Endothelial cell of umbilical vein (primary cell): ENCODE measurements at regions not wholly inside any gene's neighbourhood (a gene's known extent, or its start where the extent isn't known, plus 50 kb on each side); places are given as distances from the start of the nearest gene placed in this dataset.

Source experiments
- BruUV-seq: library from RNA; stranded (reverse); fragments of 400-500 nt; replicated peaks from 2 replicates; lab custom pipeline; 2021; lab: Mats Ljungman, UMichigan
- CTCF ChIA-PET: fragments of 300-600, 350-600 bp; sonication (Branson Sonifier 250); formaldehyde crosslinking; loops from one replicate; lab custom pipeline; 2021; ENCODE audit warnings: antibody characterized with exemption, inconsistent platforms; lab: Charles Lee
- POLR2A ChIA-PET: fragments of 300-600, 350-600 bp; sonication (Branson Sonifier 250); formaldehyde crosslinking; loops from one replicate; lab custom pipeline; 2021; ENCODE audit warnings: antibody characterized with exemption, inconsistent platforms; lab: Charles Lee
- DNase-seq: peaks from one replicate; pipeline ENCODE4 v3.0.0-alpha.2; 2011; ENCODE audit warnings: low read depth, low spot score
- FAIRE-seq: peaks from 2 replicates; lab custom pipeline; 2011; peaks lifted over from hg19 to GRCh38; lab: Jason Lieb, UNC
- H2AFZ ChIP-seq: 2 replicates; pipeline ENCODE4 v1.6.0; 2012; ENCODE audit warnings: low read depth, low read length, control low read depth, inconsistent platforms
- H3K27ac ChIP-seq: 2 replicates; pipeline ENCODE4 v1.5.1; 2011; ENCODE audit warnings: low read depth, mild to moderate bottlenecking, control low read depth, low read length, moderate library complexity; ENCODE audit not compliant: insufficient read depth
- H3K27me3 ChIP-seq, 2 experiments: 2 replicates each; pipeline versions ENCODE4 v1.6.0 to v1.6.1; 2011; ENCODE audit warnings: low read length in 2 of 2, mixed read lengths in 1 of 2; ENCODE audit not compliant: control insufficient read depth in 2 of 2, insufficient read depth in 2 of 2
- H3K36me3 ChIP-seq, 2 experiments: 2 replicates in 1 of 2; 3 replicates in 1 of 2; pipeline ENCODE4 v1.5.1; 2011; ENCODE audit warnings: low read length in 2 of 2, mild to moderate bottlenecking in 1 of 2, moderate library complexity in 1 of 2; ENCODE audit not compliant: control insufficient read depth in 2 of 2, insufficient read depth in 2 of 2; ENCODE audit errors: extremely low read depth in 1 of 2
- H3K4me1 ChIP-seq: 3 replicates; pipeline ENCODE4 v1.5.1; 2011; ENCODE audit warnings: mild to moderate bottlenecking, low read length; ENCODE audit not compliant: control insufficient read depth, insufficient read depth; ENCODE audit errors: extremely low read depth
- H3K4me2 ChIP-seq: 2 replicates; pipeline ENCODE4 v1.6.1; 2011; ENCODE audit warnings: low read length, control low read depth, mixed read lengths; ENCODE audit not compliant: insufficient read depth
- H3K4me3 ChIP-seq, 3 experiments: fragments of 200-600 bp in 1 of 3; sonication (generic), shearing (Covaris generic) in 1 of 3; replicated peaks in 1 of 3; 2 replicates each; pipeline ENCODE4 v1.5.1; 2011 to 2016; ENCODE audit warnings: control low read depth in 3 of 3, low read length in 3 of 3, mild to moderate bottlenecking in 2 of 3, inconsistent platforms in 1 of 3, low read depth in 1 of 3, moderate library complexity in 1 of 3; ENCODE audit not compliant: insufficient read depth in 1 of 3
- H3K79me2 ChIP-seq: 2 replicates; pipeline ENCODE4 v1.6.0; 2012; ENCODE audit warnings: low read length, inconsistent platforms; ENCODE audit not compliant: control insufficient read depth, insufficient read depth
- H3K9ac ChIP-seq: replicated peaks from 2 replicates; pipeline ENCODE3; 2011; ENCODE audit warnings: low read length, control low read depth; ENCODE audit not compliant: insufficient read depth; ENCODE audit errors: extremely low read depth
- H3K9me1 ChIP-seq: replicated peaks from 3 replicates; pipeline ENCODE4 v1.6.0; 2011; ENCODE audit warnings: mild to moderate bottlenecking, low read length; ENCODE audit not compliant: control insufficient read depth, insufficient read depth; ENCODE audit errors: extremely low read depth
- H3K9me3 ChIP-seq: replicated peaks from 2 replicates; pipeline ENCODE4 v1.5.1; 2012; ENCODE audit warnings: low read length, inconsistent platforms; ENCODE audit not compliant: control insufficient read depth, insufficient read depth
- H4K20me1 ChIP-seq: replicated peaks from 2 replicates; pipeline ENCODE3; 2011; ENCODE audit warnings: mild to moderate bottlenecking, low read length; ENCODE audit not compliant: control insufficient read depth, insufficient read depth; ENCODE audit errors: extremely low read depth
- EZH2 ChIP-seq: IDR thresholded peaks from 2 replicates; pipeline ENCODE4 v1.6.1; 2012; ENCODE audit warnings: borderline replicate concordance, low read depth, mild to moderate bottlenecking, moderate library complexity, low read length, inconsistent platforms; ENCODE audit not compliant: severe bottlenecking
- FOS ChIP-seq: IDR thresholded peaks from 2 replicates; pipeline ENCODE4 v1.6.1; 2011; ENCODE audit warnings: mild to moderate bottlenecking, low read length, moderate library complexity, borderline replicate concordance; ENCODE audit not compliant: insufficient read depth
- GATA2 ChIP-seq: IDR thresholded peaks from 2 replicates; pipeline ENCODE4 v1.7.0; 2011; ENCODE audit warnings: low read depth, mild to moderate bottlenecking, moderate library complexity, mixed read lengths, low read length; ENCODE audit not compliant: insufficient read length, insufficient read depth
- JUN ChIP-seq: IDR thresholded peaks from 2 replicates; pipeline ENCODE4 v1.6.1; 2011; ENCODE audit warnings: borderline replicate concordance, low read depth; ENCODE audit not compliant: insufficient read length, insufficient read depth
- MAX ChIP-seq: IDR thresholded peaks from 2 replicates; pipeline ENCODE4 v1.6.1; 2011; ENCODE audit not compliant: insufficient read depth, insufficient read length
- MYC ChIP-seq: IDR thresholded peaks from one replicate; pipeline ENCODE4 v1.6.1; 2011; ENCODE audit warnings: mild to moderate bottlenecking, low read depth, low read length
- dilution Hi-C: fragments of 300-500 bp; cut with MboI; formaldehyde crosslinking; loops from one replicate; pipeline ENCODE4 v1.15.0; 2019; ENCODE audit warnings: low sequenced_read_pairs; ENCODE audit not compliant: extremely low pct_ligation_motif_present
- intact Hi-C: fragments of 100-400 bp; cut with micrococcal nuclease; formaldehyde crosslinking; loops from one replicate; pipeline ENCODE4 v1.10.0; 2022

- Histone ChIP-seq H3K79me2 (no peaks in the 10 kb centered on the region), H3K4me3 (no peak overlapping the region), H3K36me3 (no peaks in the 10 kb centered on the region), H2AFZ (no peak overlapping the region), H3K27me3 (no peaks in the 10 kb centered on the region), H4K20me1 (no peaks in the 10 kb centered on the region), H3K4me1 (no peaks in the 10 kb centered on the region), H3K27ac (no peak overlapping the region), H3K9me3 (no peaks in the 10 kb centered on the region), H3K9me1 (no peaks in the 10 kb centered on the region), H3K4me2 (no peak overlapping the region), H3K9ac (no peak overlapping the region)
- intact Hi-C loops (no loop called here), dilution Hi-C loops (no loop called here)
- TF ChIP-seq GATA2: no peak
- no peak for FAIRE-seq
- no TSS peak for BruUV-seq
- POLR2A ChIA-PET: no interaction called here
- CTCF ChIA-PET: no interaction called here
- no peak for DNase-seq
These were observed 358.3 kb downstream of the SLC6A15 start for GRCh38 chr12:84554199-84554723.

GRCh38 chr12:84553331-84554117, 359.1 kb downstream of the SLC6A15 start:
- no peaks in the 10 kb centered on the region for H3K9me1 ChIP-seq
- dilution Hi-C loops: no loop called here
- DNase-seq (no peak), FAIRE-seq (no peak)
- H3K9ac ChIP-seq: no peak overlapping the region
- CTCF ChIA-PET: no interaction called here
- H3K27me3 ChIP-seq: no peaks in the 10 kb centered on the region
- H3K79me2 ChIP-seq: no peaks in the 10 kb centered on the region
- TF ChIP-seq EZH2: no peak
- TF ChIP-seq MAX: no peak
- no peak for TF ChIP-seq MYC
- TF ChIP-seq FOS: no peak
- TF ChIP-seq JUN: no peak
- H3K9me3 ChIP-seq: no peaks in the 10 kb centered on the region
- BruUV-seq: no TSS peak
- H2AFZ ChIP-seq: no peak overlapping the region
- no peaks in the 10 kb centered on the region for H4K20me1 ChIP-seq
- H3K4me2 ChIP-seq: no peak overlapping the region
- H3K27ac ChIP-seq: no peak overlapping the region
- no peak overlapping the region for H3K4me3 ChIP-seq
- intact Hi-C loops: no loop called here
- no peaks in the 10 kb centered on the region for H3K36me3 ChIP-seq
- no peaks in the 10 kb centered on the region for H3K4me1 ChIP-seq
- POLR2A ChIA-PET: no interaction called here
